ENCODE measurements at regions not wholly inside any gene's neighbourhood (a gene's known extent, or its start where the extent isn't known, plus 50 kb on each side); places are given as distances from the start of the nearest gene placed in this dataset.

DNA sequence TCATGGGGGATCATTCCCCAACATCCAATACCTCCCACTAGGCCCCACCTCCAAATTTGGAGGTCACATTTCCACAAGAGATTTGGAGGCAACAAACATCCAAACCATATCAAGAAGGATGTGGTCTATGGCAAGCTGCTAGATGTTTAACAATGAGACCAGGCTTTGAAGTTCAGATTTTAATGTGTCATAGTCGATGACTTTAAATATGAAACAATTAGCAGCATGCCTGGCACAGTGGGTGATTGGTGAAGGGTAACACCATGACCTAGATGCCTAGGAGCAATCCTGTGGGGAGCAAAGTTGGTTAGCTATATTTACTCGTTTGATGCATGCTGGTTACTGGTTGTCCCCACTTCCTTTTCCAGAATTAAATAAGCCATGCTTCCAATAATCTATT, 356.4 kb upstream of the VWC2 start:
- Histone ChIP-seq H3K36me3 (ENCODE audit: insufficient read depth in 1 of 2, low read depth in 1 of 2) (no peaks in the 10 kb centered on the region), H3K27me3 (ENCODE audit: insufficient read depth in 3 of 3, low read length in 2 of 3) (no peaks in the 10 kb centered on the region), H3K27ac (no peak overlapping the region), H3K9me3 (no peaks in the 10 kb centered on the region), H3K4me1 (no peaks in the 10 kb centered on the region), H3K4me3 (no peak overlapping the region)
- DNase-seq (no peak), ATAC-seq (no peak)
- intact Hi-C loops (cut with DNase I), result no loop called here
- 44 to 69% (median 68%) methylated on average over 2 of the region's 2 CpGs for WGBS, 3 donors
- TF ChIP-seq, protein P1, sequence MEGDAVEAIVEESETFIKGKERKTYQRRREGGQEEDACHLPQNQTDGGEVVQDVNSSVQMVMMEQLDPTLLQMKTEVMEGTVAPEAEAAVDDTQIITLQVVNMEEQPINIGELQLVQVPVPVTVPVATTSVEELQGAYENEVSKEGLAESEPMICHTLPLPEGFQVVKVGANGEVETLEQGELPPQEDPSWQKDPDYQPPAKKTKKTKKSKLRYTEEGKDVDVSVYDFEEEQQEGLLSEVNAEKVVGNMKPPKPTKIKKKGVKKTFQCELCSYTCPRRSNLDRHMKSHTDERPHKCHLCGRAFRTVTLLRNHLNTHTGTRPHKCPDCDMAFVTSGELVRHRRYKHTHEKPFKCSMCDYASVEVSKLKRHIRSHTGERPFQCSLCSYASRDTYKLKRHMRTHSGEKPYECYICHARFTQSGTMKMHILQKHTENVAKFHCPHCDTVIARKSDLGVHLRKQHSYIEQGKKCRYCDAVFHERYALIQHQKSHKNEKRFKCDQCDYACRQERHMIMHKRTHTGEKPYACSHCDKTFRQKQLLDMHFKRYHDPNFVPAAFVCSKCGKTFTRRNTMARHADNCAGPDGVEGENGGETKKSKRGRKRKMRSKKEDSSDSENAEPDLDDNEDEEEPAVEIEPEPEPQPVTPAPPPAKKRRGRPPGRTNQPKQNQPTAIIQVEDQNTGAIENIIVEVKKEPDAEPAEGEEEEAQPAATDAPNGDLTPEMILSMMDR (IDR thresholded peaks at IDR 0.05), result no peak

DNA sequence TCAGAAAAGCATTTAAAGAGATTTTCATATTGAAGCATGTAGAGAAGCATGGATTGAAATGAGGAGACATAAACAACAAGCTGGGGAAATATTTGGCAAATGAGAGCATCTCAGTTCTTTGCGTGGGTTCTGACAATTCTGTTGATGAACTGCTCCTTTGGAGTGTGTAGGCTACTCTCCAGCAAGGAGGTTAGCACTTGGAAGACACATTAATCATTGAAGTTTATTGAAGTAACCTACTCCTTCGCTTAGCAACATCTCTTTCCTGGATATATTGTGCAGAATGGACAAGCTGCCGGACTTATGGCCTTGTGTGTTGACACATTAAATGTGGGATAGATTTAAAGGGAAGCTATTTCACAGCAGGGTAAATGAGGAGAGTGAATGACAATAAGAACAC, 354.5 kb upstream of the VWC2 start:
- WGBS, 3 donors, result 54 to 56% (median 55%) methylated on average over 3 of the region's 3 CpGs
- H3K27me3 ChIP-seq (ENCODE audit: insufficient read depth in 3 of 3, low read length in 2 of 3), result no peaks in the 10 kb centered on the region
- no peaks in the 10 kb centered on the region for H3K4me1 ChIP-seq
- no peaks in the 10 kb centered on the region for H3K36me3 ChIP-seq (ENCODE audit: insufficient read depth in 1 of 2, low read depth in 1 of 2)
- TF ChIP-seq, protein P1 (IDR thresholded peaks at IDR 0.05), result no peak
- no peak overlapping the region for H3K4me3 ChIP-seq
- ATAC-seq, result no peak
- no peaks in the 10 kb centered on the region for H3K9me3 ChIP-seq
- no peak for DNase-seq
- H3K27ac ChIP-seq, result no peak overlapping the region
- intact Hi-C loops (cut with DNase I), result no loop called here

DNA sequence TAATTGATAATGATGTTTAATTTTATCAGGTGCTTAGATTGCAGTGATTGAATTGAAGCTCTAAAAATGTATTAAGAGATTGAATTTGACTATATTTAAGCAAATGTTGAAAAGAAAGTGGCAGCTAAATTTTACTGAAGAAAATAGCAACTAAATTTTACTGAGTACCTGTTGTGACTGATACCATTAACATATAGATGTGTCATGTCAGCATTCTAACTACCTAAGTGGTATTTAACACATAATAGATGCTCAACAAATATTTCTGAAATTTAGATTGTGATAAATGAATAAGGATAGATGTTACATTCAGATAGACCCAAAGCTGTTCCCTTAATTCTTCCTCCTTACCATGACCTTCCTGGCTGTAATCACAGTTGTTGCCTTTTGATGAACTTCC, 350.9 kb upstream of the VWC2 start:
- Histone ChIP-seq H3K9me3 (no peaks in the 10 kb centered on the region), H3K27me3 (ENCODE audit: insufficient read depth in 3 of 3, low read length in 2 of 3) (no peaks in the 10 kb centered on the region), H3K36me3 (ENCODE audit: insufficient read depth in 1 of 2, low read depth in 1 of 2) (no peaks in the 10 kb centered on the region), H3K4me1 (no peaks in the 10 kb centered on the region), H3K27ac (no peak overlapping the region), H3K4me3 (no peak overlapping the region)
- DNase-seq, result no peak
- ATAC-seq, result no peak
- TF ChIP-seq, protein P1 (IDR thresholded peaks at IDR 0.05), result no peak
- intact Hi-C loops (cut with DNase I), result no loop called here

DNA sequence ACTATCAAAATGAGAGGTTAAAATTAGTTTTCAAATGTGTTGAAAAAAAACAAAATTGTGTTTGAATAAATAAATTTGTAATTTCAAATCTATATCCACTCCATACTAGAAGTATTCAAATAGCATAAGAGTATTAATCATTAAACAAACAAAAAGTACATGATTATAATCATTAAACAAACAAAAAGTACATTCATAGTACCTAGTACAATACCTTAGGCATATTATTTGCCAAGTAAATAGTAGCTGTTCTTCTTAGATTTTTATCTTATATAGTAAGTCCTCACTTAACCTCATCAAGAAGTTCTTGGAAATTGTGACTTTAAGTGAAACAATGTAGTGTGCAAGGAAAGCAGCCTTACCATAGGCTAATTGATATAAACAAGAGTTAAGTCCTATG, 349.3 kb upstream of the VWC2 start:
- Histone ChIP-seq H3K4me1 (no peaks in the 10 kb centered on the region), H3K27ac (no peak overlapping the region), H3K4me3 (no peak overlapping the region), H3K36me3 (ENCODE audit: insufficient read depth in 1 of 2, low read depth in 1 of 2) (no peaks in the 10 kb centered on the region), H3K27me3 (ENCODE audit: insufficient read depth in 3 of 3, low read length in 2 of 3) (no peaks in the 10 kb centered on the region), H3K9me3 (no peaks in the 10 kb centered on the region)
- no peak for DNase-seq
- ATAC-seq, result no peak
- intact Hi-C loops (cut with DNase I), result no loop called here
- TF ChIP-seq, protein P1 (IDR thresholded peaks at IDR 0.05), result no peak

DNA sequence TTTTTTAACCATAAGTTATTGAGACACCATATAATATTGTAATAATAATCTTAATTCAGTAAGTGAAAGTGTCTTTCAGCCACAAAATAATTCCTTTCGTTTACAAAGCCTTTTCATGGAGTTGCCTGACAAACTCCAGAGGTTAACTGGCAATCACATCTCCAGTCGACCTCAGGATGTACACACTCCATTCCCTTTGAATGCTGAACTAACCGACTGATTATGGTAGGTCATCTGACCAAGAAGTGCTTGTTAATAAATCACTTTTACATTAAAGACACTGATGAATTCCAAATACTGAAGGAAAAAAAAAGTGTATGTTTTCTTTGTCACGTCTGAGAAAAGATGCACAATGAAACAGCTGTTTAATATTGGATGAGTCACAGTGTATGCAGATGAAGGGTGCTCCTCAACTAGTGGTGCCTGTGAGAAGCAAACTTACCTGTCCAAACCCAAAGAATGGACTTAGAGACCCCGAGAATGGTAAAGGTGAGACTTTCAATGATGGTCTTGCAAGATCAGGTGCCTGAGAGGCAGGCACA, 348.1 kb upstream of the VWC2 start:
- no peak for DNase-seq
- no peaks in the 10 kb centered on the region for H3K9me3 ChIP-seq
- no peak overlapping the region for H3K4me3 ChIP-seq
- no peaks in the 10 kb centered on the region for H3K36me3 ChIP-seq (ENCODE audit: insufficient read depth in 1 of 2, low read depth in 1 of 2)
- 48 to 53% (median 48%) methylated on average over 5 of the region's 5 CpGs for WGBS, 3 donors
- no peak for ATAC-seq
- no peak overlapping the region for H3K27ac ChIP-seq
- no peaks in the 10 kb centered on the region for H3K27me3 ChIP-seq (ENCODE audit: insufficient read depth in 3 of 3, low read length in 2 of 3)
- TF ChIP-seq, protein P1 (IDR thresholded peaks at IDR 0.05), result no peak
- H3K4me1 ChIP-seq, result no peaks in the 10 kb centered on the region
- intact Hi-C loops (cut with DNase I), result no loop called here

All from psoas muscle (tissue), 7 donors.